ENCODE measurements at regions not wholly inside any gene's neighbourhood (a gene's known extent, or its start where the extent isn't known, plus 50 kb on each side); places are given as distances from the start of the nearest gene placed in this dataset.

DNA sequence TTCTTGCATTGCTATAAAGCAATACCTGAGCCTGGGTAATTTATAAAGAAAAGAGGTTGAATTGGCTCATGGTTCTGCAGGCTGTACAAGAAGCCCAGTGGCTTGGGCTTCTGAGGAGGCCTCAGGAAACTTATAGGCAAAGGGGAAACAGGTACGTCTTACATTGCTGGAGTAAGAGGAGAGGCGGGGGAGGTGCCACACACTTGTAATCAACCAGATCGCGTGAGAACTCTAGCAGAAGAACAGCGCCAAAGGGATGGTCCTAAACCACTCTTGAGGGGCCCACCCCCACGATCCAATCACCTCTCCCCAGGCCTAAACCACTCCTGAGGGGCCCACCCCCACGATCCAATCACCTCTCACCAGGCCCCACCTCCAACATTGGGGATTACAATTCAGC is 50.6 kb upstream of the SHOX start:
- no peak for TF ChIP-seq ZNF629 (tag by site-specific recombination; IDR thresholded peaks at IDR 0.05)
- TF ChIP-seq ZNF510 (tag by site-specific recombination; IDR thresholded peaks at IDR 0.05; ENCODE audit: insufficient replicate concordance), result no peak
- no peak for TF ChIP-seq ZBTB7A (tag by site-specific recombination; IDR thresholded peaks at IDR 0.05; ENCODE audit: low read depth)
- no peak for TF ChIP-seq ZNF530 (tag by site-specific recombination; IDR thresholded peaks at IDR 0.05; ENCODE audit: low read depth)

Measured in HEK293 (cell line).